22Rv1 (cell line): ENCODE measurements at regions not wholly inside any gene's neighbourhood (a gene's known extent, or its start where the extent isn't known, plus 50 kb on each side); places are given as distances from the start of the nearest gene placed in this dataset.
"Not testable (repeated sequence)": the region's sequence is repeated elsewhere in the genome, so short reads cannot be mapped to it uniquely, and the experiment has no call there.

ENCODE experiments used
- H3K27ac ChIP-seq: fragments of 450-650 bp; 2 replicates; pipeline ENCODE4 v1.5.1; 2017
- CTCF ChIP-seq: fragments of 450-650 bp; IDR thresholded peaks from 2 replicates; pipeline ENCODE4 v1.5.1; 2017; ENCODE audit warnings: mild to moderate bottlenecking
- ZFX ChIP-seq: fragments of 450-650 bp; IDR thresholded peaks from 2 replicates; pipeline ENCODE4 v1.6.1; 2017; ENCODE audit warnings: antibody characterized with exemption, borderline replicate concordance

- TF ChIP-seq ZFX (no peak), CTCF (no peak)
- no peak overlapping the region for H3K27ac ChIP-seq
Measured at GRCh38 chr3:44160818-44161217, 80.9 kb upstream of the TOPAZ1 start.

GRCh38 chr3:44171891-44172290 is 69.8 kb upstream of the TOPAZ1 start:
- H3K27ac ChIP-seq, result no peak overlapping the region
- TF ChIP-seq ZFX (no peak), CTCF (no peak)

- H3K27ac ChIP-seq, result not testable (repeated sequence)
Measured at GRCh38 chr3:44172701-44173100, 69.0 kb upstream of the TOPAZ1 start.

DNA sequence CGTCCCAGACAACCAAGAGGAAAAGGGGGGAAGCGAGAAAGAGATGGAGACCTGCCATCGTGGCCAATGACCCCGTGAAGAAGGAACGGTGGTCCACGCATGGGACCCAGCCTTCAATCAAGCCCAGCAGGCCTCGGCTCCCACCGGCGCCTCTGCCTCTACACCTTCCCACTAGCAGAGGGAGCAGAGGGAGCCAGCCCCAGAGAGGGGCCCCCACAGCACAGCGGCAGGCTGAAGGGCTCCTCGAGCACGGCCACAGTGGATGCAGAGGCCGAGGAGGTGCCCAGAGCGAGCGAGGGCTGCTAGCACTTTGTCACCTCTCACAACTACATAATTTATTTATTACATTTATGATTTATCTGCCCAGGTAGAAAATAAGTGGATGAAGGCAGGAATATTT is 68.4 kb upstream of the TOPAZ1 start:
- TF ChIP-seq ZFX, result no peak
- no peak for TF ChIP-seq CTCF
- H3K27ac ChIP-seq, result no peak overlapping the region

DNA sequence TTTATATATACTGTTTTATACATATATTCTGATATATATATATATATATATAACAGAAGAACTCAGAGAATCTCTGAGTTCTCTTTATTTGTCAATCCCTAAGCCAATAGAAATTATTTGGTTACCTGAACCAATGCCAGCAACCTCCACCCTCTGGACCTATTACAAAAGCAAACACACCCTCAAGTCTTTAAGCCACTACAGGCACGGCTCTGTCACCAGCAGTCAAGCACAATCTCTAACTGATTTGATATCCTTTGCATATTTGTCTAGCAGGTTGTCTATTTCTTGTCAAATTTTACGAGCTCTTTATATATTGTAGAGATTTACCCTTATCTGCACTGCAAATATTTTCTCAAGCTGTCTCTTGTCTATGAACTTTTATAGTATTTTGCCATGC is 66.6 kb upstream of the TOPAZ1 start:
- H3K27ac ChIP-seq, result no peak overlapping the region
- TF ChIP-seq ZFX (no peak), CTCF (no peak)

DNA sequence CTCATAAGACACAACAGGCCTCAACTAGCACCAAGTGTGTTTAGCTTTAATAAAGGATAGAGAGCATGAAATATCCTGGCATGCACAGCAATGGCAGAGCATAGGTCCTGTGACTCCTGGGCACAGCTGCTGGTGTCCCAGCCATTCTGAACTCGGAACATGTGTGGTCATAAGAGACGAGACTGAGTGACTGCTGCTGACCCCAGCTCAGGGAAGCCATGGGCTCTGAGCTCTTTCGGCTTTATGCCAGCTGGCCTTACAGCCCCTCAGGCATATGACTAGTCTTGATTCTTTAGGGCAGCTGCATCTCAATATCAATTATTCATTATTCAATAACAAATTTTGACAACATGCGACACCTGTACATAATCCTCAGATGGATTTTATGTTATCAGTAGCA is 62.4 kb upstream of the TOPAZ1 start:
- no peak for TF ChIP-seq ZFX
- no peak for TF ChIP-seq CTCF
- no peak overlapping the region for H3K27ac ChIP-seq

GRCh38 chr3:44184319-44184953 is 57.2 kb upstream of the TOPAZ1 start:
- TF ChIP-seq ZFX, result no peak
- peak; percentile 14; the same call in 1 of the 2 replicates for TF ChIP-seq CTCF
- H3K27ac ChIP-seq, result no peak overlapping the region

GRCh38 chr3:44185396-44185915 is 56.2 kb upstream of the TOPAZ1 start:
- H3K27ac ChIP-seq, result no peak overlapping the region
- TF ChIP-seq ZFX (no peak), CTCF (no peak)
